HL-60/S4 treated with retinoic acid at 250 ng/mL for 4 days and 3 days (cell line): ENCODE measurements at regions not wholly inside any gene's neighbourhood (a gene's known extent, or its start where the extent isn't known, plus 50 kb on each side); places are given as distances from the start of the nearest gene placed in this dataset.

ENCODE experiments used
- in situ Hi-C: fragments of 300-500 bp; cut with MboI; formaldehyde crosslinking; loops from 2 replicates; pipeline ENCODE4 v1.7.0; 2022; ENCODE audit warnings: low sequenced_read_pairs

DNA sequence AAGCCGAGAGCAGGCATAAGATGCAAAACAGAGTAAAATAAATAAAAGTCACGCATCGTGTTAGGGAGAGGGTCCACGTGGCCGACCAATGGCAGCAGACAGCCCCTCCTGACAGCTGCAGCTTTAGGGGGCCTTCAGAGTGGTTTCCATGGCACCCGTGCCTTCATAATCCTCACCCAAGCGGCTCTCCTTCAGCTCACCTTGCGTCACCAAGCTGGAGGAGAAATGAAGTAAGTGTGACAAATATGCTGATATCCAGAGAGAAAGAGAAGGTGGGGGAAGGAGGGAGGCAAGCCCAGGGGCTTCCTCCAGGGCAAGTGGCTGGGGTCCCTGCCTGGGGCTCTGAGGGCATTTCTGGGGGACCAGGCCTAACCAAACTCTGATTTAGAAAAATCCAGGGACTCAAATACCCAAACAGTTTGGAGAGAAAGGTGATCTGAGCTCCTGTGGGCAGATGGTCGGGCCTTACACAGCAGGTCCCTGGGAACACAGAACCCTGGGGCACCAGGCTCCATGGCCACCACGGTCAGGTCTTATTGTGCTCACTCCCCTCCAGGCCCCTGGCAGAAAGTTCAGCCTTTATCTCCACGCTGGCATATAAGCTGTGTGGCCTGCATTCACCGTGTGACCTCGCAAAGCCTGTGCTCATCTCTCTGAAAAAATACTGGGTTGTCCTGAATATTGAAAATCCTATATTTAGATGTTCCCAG, 80.7 kb upstream of the TNRC6C start:
- in situ Hi-C loops: no loop called here

DNA sequence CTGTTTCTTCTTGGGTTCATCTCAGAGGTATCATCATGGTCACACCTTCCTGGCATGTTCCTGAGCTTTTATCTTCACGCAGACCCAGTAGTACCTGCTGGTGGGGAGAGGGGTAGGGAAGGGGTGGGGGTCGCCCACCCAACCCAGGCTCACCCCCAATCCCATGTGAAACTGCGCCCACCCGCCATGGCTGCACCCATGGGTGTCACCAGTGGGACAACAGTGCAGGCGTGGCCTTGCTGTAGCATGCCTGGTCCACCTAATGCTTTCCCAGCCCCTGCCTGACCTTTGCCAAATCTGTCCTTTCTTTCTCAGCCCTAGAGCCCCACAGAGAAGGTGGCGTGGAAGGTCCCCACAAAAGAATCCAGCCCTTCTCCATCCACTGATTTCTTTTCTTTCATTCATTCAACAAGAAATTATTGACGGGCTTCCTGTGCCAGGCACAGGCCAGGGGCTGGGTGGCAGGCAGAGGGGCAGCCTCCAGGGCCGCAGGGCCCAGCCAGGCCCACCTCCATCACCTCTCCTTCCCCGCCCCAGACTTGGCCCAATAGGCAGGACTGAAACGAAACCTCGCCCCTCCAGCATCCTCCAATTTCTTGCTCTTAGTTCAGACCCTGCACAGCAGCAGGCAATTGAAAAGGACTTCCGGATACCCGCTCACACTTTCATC, 79.1 kb upstream of the TNRC6C start:
- in situ Hi-C loops: no loop called here

DNA sequence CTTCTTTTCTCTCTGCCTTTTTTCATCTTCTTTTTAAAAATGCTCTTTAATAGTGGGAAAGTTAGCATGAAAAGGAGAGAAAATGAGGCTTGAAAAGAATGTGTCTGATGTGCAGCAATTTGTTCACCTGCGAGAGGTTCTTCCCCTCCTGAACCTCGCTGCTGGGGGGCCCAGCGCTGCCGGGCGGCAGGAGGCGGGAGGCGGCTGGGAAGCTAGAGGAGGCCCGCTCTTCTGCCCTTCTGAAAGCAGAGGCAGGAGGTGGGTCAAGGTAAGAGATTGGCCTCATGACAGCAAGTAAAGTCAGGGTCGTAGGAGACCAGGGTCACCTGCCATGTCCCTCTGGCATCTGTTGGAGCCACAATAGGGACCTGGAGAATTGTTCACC, 78.6 kb upstream of the TNRC6C start:
- in situ Hi-C loops: no loop called here

GRCh38 chr17:77880711-77881450, 77.6 kb upstream of the TNRC6C start:
- in situ Hi-C loops: no loop called here

GRCh38 chr17:77881545-77881944, 77.0 kb upstream of the TNRC6C start:
- in situ Hi-C loops: no loop called here

DNA sequence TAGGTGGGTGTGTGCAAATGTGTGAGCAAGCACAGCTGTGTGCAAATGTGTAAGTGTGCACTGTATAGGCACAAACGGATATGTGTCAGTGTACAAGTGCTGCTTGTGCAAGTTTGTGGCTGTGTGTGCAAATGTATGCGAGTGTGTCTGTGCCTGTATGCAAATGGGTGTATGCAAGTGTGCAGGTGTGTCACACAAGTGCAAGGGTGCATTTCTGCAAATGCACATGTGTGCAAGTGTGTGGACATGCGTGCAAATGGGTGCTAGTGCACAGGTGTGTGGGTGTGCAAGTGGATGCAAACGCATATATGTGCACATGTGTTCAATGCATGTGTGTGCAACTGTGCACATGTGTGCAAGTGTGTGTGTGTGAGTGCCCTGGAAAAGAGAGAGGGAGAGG, 76.5 kb upstream of the TNRC6C start:
- in situ Hi-C loops: no loop called here

DNA sequence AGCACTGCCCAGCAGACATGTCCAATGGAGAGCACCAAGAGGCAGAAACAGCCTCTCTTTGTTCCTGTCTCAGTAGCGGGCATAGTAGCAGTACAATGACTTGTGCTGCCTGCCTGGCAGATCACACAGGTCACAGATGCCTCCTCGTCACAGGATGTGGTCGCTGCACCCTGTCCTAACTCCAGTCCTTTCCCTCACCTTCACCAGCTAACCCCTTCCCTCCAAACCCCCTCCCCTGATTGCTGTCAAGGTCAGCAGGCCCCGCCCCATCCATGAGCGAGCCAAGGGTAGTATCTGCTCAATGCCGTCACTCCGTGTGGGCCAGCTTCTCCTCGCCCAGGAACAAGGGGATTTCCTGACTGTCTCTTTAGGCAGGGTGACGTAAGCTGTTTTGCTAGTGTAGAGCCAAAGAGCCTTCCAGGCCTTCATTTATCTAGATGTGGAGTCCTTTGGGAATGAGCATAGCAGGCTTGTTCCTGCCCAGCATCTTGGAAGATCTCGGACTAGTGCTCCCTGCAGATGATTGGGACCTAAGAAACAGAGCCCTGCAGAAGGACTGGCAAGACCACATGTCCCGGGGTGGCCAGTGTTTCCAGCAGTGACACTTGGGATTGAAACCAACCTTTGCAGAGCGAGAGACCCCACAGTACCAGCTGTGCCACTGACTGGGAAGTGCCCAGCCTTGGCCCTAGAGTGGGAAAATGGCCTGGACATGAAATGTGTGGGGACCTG, 75.9 kb upstream of the TNRC6C start:
- in situ Hi-C loops: no loop called here

DNA sequence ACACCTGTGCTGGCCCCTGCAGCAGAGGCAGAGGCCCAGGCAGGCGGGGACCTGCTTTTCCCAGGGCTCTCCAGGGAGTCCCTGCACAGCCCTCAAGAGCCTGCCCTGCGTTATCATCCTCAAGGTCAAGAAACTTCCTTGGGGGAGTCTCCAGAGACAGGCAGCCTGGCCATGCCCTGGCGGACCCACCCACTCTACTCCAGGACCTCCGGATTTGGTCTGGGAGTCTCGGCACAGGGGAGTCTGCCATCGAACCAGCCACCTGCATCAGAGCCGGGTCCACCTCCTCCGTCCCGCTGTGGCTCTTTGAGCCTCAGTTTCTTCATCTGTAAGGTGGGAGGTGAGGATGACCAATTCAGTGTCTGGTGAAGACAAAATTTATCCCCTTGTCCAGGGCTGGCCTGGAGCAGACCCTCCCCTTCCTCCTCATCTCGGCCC, 75.3 kb upstream of the TNRC6C start:
- in situ Hi-C loops: no loop called here

DNA sequence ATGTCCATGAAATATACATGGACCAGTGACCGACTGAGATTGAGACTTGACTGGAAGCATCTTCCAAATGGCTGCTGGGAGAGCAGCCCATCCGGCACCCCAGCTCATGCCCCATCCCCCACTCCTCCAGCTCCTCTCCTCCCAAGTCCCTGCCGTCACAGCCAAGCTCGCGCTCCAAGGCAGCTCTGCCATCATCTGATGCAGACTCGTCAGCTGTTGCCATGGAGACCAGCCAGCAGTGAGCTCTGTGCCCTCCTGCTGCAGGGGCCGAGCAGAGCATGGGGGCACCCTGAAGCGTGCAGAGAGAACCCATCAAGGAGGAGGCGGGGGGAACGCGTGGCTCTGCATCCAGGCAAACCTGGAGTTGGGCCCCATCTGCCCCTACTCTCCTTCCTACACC, 74.5 kb upstream of the TNRC6C start:
- in situ Hi-C loops: no loop called here

- in situ Hi-C loops: no loop called here
Measured at GRCh38 chr17:77884967-77885641, 73.4 kb upstream of the TNRC6C start.

DNA sequence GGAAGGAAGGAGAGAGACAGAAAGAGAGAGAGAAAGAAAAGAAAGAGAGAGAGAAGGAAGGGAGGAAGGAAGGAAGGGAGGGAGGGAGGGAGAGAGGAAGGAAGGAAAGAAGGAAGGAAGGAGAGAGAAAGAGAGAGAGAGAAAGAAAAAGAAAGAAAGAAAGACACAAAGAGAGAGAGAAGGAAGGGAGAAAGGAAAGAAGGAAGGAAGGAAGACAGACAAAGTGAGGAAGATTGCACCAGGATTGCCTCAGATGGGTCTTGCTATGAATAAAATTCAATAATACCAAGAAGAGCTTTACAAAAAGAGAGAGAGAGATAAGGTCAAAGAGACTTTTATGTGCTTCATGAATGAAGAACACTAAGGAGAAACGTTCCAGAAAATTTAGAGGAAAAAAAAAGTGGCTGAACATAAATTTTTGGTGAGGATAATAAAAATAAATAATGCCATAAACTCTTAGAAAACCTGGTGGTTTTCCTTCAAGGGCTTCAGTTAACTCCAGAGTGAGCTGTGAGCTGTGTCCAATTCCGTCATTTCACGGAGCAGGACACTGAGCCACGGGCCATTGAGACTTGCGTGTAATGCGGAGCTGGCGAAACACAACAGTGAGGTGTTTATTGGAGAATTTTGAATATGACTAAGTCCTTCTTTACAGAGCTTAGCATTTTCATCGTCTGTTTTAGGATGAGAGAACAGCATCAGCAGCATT, 72.7 kb upstream of the TNRC6C start:
- in situ Hi-C loops: no loop called here

GRCh38 chr17:77886387-77886728, 72.1 kb upstream of the TNRC6C start:
- in situ Hi-C loops: no loop called here

DNA sequence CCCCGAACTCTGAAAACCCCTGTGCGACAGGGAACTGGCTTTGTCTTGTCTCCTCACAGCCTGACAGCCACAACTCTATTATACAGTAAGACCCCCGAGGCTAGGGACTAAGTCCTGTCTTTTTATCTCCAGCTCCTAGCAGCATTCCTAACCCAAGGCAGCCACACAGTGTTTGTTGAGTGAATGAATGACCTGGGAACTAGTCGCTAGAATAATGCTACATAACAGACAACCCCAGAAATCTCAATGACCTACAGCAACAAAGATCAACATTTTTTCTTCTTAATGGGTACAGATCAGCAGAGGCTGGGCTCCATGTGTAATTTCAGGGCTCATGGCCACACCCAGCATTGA, 71.4 kb upstream of the TNRC6C start:
- in situ Hi-C loops: no loop called here

- in situ Hi-C loops: no loop called here
Measured at GRCh38 chr17:77887464-77888241, 70.8 kb upstream of the TNRC6C start.

- in situ Hi-C loops: no loop called here
Measured at GRCh38 chr17:77888242-77889134, 70.0 kb upstream of the TNRC6C start.

GRCh38 chr17:77889135-77889505, 69.4 kb upstream of the TNRC6C start:
- in situ Hi-C loops: no loop called here

DNA sequence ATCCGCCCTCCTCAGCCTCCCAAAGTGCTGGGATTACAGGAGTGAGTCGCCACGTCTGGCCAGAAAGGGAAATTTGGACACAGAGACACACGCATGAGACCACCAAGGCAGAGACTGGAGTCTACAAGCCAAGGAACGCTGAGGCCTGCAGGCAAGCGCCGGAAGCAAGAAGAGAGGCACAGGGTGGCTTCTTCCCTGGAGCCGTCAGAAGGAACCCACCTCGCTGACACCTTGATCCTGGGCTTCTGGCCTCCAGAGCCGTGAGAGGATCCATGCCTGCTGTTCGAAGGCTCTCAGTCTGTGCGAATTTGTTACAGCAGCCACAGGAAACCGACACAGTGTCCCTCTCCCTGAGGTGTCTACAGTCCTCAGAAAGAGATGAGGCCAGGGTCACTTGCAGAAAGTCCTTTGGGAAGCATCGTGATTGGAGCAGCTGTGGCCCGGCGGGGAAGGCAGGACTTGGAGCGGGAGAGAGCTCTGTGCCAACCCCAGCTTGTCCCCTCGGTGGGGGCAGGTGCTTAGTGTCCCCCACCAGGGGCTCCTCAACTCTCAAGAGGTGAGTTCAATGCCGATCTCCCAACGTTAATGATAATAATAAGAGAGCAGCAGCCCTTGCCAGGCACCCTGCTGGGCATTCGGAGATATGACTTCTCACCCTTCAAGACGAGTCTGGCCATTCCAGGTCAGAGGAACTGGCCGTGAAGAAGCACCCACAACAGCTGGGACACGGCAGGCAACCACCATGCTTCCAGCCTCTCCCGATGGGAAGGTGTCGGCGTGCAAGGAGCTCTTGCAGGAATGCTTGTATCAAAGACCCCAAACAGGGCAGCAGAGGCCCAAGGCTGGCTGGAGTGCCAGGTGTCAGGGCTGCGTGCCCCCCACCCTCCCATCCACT, 68.4 kb upstream of the TNRC6C start:
- in situ Hi-C loops: no loop called here

DNA sequence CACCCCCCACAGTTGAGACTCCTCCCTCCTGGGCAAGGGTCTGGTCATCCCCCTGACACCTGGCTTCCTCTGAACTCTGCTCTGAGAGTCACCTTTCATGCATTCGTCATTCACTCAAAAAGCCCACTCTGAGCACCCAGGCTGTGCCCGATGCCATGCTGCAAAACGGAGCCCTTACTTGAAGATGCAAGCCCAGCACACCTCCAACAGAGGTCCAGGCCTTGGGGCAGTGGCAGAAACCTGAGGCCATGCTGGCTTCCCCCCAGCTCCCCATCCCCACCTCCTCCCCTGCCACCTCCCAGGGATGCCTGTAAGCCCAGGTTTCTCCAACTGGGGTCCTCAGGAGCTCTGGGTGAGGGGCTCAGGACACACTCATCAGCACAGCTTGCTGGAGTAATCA, 67.7 kb upstream of the TNRC6C start:
- in situ Hi-C loops: no loop called here
